ENCODE measurements at regions not wholly inside any gene's neighbourhood (a gene's known extent, or its start where the extent isn't known, plus 50 kb on each side); places are given as distances from the start of the nearest gene placed in this dataset.

DNA sequence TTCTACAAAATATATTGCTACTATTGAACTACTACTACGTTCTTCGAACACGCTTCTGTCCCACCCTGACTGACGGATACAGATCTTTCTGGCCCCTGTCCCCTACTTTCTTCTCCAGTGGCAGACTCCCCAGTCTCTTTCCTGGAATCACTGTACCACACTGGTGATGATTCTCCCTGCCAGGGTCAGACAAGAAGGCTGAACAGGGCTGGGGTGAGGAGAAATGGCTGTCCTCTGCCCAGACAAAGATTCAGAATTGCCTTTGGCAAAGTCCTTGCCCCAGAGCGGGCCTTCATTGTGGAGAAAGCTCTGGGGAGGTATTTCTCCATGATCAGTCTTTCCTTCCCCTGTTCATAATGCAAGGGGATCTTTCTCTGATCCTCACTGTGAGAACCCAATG lies 1417.1 kb downstream of the BRD1 start:
- no CpG with 5 or more reads among the region's 5 CpGs for WGBS, 2 experiments (ENCODE audit: extremely low coverage in 2 of 2, insufficient read length in 1 of 2)
- no peak overlapping the region for H3K4me3 ChIP-seq (ENCODE audit: insufficient read depth, low read depth, low read length)
- H3K18ac ChIP-seq (ENCODE audit: low read depth, low read length), result no peak overlapping the region
- no TSS peak for BruUV-seq (replicated peaks)
- in situ Hi-C loops (cut with MboI; ENCODE audit: low sequenced_read_pairs), result no loop called here
- H3K36me3 ChIP-seq (ENCODE audit: control insufficient read depth, insufficient read depth, low read length), result no peaks in the 10 kb centered on the region
- H3K9me1 ChIP-seq (ENCODE audit: insufficient read depth, low read length), result no peaks in the 10 kb centered on the region
- no peaks in the 10 kb centered on the region for H3K27me3 ChIP-seq (ENCODE audit: control insufficient read depth, insufficient read depth, low read length)
- TF ChIP-seq CEBPB (IDR thresholded peaks at IDR 0.05; ENCODE audit: low read depth, low read length), result no peak
- TF ChIP-seq, protein P1, sequence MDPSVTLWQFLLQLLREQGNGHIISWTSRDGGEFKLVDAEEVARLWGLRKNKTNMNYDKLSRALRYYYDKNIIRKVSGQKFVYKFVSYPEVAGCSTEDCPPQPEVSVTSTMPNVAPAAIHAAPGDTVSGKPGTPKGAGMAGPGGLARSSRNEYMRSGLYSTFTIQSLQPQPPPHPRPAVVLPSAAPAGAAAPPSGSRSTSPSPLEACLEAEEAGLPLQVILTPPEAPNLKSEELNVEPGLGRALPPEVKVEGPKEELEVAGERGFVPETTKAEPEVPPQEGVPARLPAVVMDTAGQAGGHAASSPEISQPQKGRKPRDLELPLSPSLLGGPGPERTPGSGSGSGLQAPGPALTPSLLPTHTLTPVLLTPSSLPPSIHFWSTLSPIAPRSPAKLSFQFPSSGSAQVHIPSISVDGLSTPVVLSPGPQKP (IDR thresholded peaks at IDR 0.05; ENCODE audit: borderline replicate concordance, low read depth, low read length), result no peak
- TF ChIP-seq MAFK (IDR thresholded peaks at IDR 0.05; ENCODE audit: low read depth, low read length), result no peak
- TF ChIP-seq RFX5 (IDR thresholded peaks at IDR 0.05; ENCODE audit: low read depth, low read length), result no peak
- TF ChIP-seq, protein P2, sequence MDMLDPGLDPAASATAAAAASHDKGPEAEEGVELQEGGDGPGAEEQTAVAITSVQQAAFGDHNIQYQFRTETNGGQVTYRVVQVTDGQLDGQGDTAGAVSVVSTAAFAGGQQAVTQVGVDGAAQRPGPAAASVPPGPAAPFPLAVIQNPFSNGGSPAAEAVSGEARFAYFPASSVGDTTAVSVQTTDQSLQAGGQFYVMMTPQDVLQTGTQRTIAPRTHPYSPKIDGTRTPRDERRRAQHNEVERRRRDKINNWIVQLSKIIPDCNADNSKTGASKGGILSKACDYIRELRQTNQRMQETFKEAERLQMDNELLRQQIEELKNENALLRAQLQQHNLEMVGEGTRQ (IDR thresholded peaks at IDR 0.05; ENCODE audit: low read depth, low read length), result no peak
- no peak for TF ChIP-seq MXI1 (IDR thresholded peaks at IDR 0.05; ENCODE audit: borderline replicate concordance, low read depth, low read length)
- no peak for TF ChIP-seq POLR2A (IDR thresholded peaks at IDR 0.05; ENCODE audit: low read depth, low read length)
- TF ChIP-seq BHLHE40 (IDR thresholded peaks at IDR 0.05; ENCODE audit: low read depth, low read length), result no peak
- no peak for TF ChIP-seq MAZ (IDR thresholded peaks at IDR 0.05; ENCODE audit: borderline replicate concordance, low read depth, low read length)
- TF ChIP-seq RAD21 (IDR thresholded peaks at IDR 0.05; ENCODE audit: low read length), result no peak
- TF ChIP-seq, protein P3, sequence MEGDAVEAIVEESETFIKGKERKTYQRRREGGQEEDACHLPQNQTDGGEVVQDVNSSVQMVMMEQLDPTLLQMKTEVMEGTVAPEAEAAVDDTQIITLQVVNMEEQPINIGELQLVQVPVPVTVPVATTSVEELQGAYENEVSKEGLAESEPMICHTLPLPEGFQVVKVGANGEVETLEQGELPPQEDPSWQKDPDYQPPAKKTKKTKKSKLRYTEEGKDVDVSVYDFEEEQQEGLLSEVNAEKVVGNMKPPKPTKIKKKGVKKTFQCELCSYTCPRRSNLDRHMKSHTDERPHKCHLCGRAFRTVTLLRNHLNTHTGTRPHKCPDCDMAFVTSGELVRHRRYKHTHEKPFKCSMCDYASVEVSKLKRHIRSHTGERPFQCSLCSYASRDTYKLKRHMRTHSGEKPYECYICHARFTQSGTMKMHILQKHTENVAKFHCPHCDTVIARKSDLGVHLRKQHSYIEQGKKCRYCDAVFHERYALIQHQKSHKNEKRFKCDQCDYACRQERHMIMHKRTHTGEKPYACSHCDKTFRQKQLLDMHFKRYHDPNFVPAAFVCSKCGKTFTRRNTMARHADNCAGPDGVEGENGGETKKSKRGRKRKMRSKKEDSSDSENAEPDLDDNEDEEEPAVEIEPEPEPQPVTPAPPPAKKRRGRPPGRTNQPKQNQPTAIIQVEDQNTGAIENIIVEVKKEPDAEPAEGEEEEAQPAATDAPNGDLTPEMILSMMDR (conservative IDR thresholded peaks at IDR 0.05; ENCODE audit: low read depth, low read length), result no peak
- TF ChIP-seq FOS (IDR thresholded peaks at IDR 0.05; ENCODE audit: low read depth, low read length), result no peak
- no peak for TF ChIP-seq SMC3 (IDR thresholded peaks at IDR 0.05; ENCODE audit: low read depth, low read length)
- no peak for TF ChIP-seq CHD1 (IDR thresholded peaks at IDR 0.05; ENCODE audit: low read depth, low read length)
- no peak for TF ChIP-seq RCOR1 (IDR thresholded peaks at IDR 0.05; ENCODE audit: insufficient replicate concordance, low read length)
- TF ChIP-seq NFE2L2 (IDR thresholded peaks at IDR 0.05; ENCODE audit: low read depth, low read length), result no peak
- dilution Hi-C loops (cut with HindIII; ENCODE audit: low sequenced_read_pairs, unreplicated experiment), result no loop called here
- H2BK20ac ChIP-seq (ENCODE audit: low read depth, low read length), result no peak overlapping the region
- H3K79me1 ChIP-seq (ENCODE audit: low read depth in 1 of 2, low read length in 2 of 2), result no peaks in the 10 kb centered on the region
- no peak overlapping the region for H3K9ac ChIP-seq (ENCODE audit: low read depth, low read length)
- peaks cover 22% of the 10 kb centered on the region for H3K9me3 ChIP-seq (ENCODE audit: control insufficient read depth, insufficient read depth, low read length)
- H4K91ac ChIP-seq (ENCODE audit: insufficient read depth, low read depth, low read length), result no peak overlapping the region
- no peak overlapping the region for H3K56ac ChIP-seq (ENCODE audit: extremely low read depth, insufficient read depth, low read length)
- DNase-seq (no peak), ATAC-seq (ENCODE audit: low read depth) (no peak)
- no peak overlapping the region for H2BK15ac ChIP-seq (ENCODE audit: low read depth, low read length)
- H4K8ac ChIP-seq (ENCODE audit: low read depth in 2 of 2, low read length in 2 of 2), result no peak overlapping the region
- no peaks in the 10 kb centered on the region for H3K4me1 ChIP-seq (ENCODE audit: control insufficient read depth, insufficient read depth, low read length)
- no peak overlapping the region for H2AFZ ChIP-seq (replicated peaks; ENCODE audit: low read length, poor library complexity)
- intact Hi-C loops (cut with micrococcal nuclease), result no loop called here
- H2BK120ac ChIP-seq (ENCODE audit: low read depth, low read length), result no peak overlapping the region
- H3K23ac ChIP-seq (ENCODE audit: low read depth, low read length), result no peak overlapping the region
- CTCF ChIA-PET, result no interaction called here
- H4K5ac ChIP-seq (ENCODE audit: low read depth, low read length), result no peak overlapping the region
- H3K14ac ChIP-seq (replicated peaks; ENCODE audit: low read depth, low read length), result no peak overlapping the region
- no peak overlapping the region for H3K4me2 ChIP-seq (ENCODE audit: low read depth, low read length)
- no peak overlapping the region for H2BK5ac ChIP-seq (ENCODE audit: low read depth, low read length, poor library complexity, severe bottlenecking)
- no peak overlapping the region for H3K27ac ChIP-seq (ENCODE audit: insufficient read depth, low read length)
- H2AK5ac ChIP-seq (ENCODE audit: low read depth, low read length), result no peak overlapping the region
- no peaks in the 10 kb centered on the region for H4K20me1 ChIP-seq (ENCODE audit: insufficient read depth, low read length)
- H3K4ac ChIP-seq (ENCODE audit: low read depth, low read length), result no peak overlapping the region
- POLR2A ChIA-PET (ENCODE audit: unreplicated experiment), result no interaction called here
- no peak overlapping the region for H2AK9ac ChIP-seq (replicated peaks; ENCODE audit: low read depth, low read length, poor library complexity)

All from IMR-90 (cell line).